HEK293 (cell line): ENCODE measurements at regions not wholly inside any gene's neighbourhood (a gene's known extent, or its start where the extent isn't known, plus 50 kb on each side); places are given as distances from the start of the nearest gene placed in this dataset.

Experiments used
- ATF2 ChIP-seq: fragments of 450-650 bp; formaldehyde crosslinking; IDR thresholded peaks from 2 replicates; pipeline ENCODE4 v1.5.1; 2016; ENCODE audit warnings: missing biosample characterization, missing genetic modification characterization, low read depth
- PBX3 ChIP-seq: sonication (generic); formaldehyde crosslinking; IDR thresholded peaks from 2 replicates; pipeline ENCODE4 v1.8.1; 2022; ENCODE audit warnings: mild to moderate bottlenecking, moderate library complexity, missing genetic modification reagents
- PRDM10 ChIP-seq: fragments of 450-650 bp; formaldehyde crosslinking; IDR thresholded peaks from 2 replicates; pipeline ENCODE4 v1.5.1; 2016; ENCODE audit warnings: missing biosample characterization, missing genetic modification characterization
- ZBTB1 ChIP-seq: fragments of 450-650 bp; formaldehyde crosslinking; IDR thresholded peaks from 2 replicates; pipeline ENCODE4 v1.5.1; 2016; ENCODE audit warnings: missing biosample characterization, missing genetic modification characterization
- ZNF280D ChIP-seq: fragments of 450-650 bp; formaldehyde crosslinking; IDR thresholded peaks from 2 replicates; pipeline ENCODE4 v1.5.1; 2016; ENCODE audit warnings: missing biosample characterization, missing genetic modification characterization
- ZNF354C ChIP-seq: fragments of 450-650 bp; formaldehyde crosslinking; IDR thresholded peaks from 2 replicates; pipeline ENCODE4 v1.5.1; 2016; ENCODE audit warnings: missing biosample characterization, missing genetic modification characterization, low read depth, borderline replicate concordance
- ZNF404 ChIP-seq: fragments of 450-650 bp; formaldehyde crosslinking; IDR thresholded peaks from 2 replicates; pipeline ENCODE4 v1.5.1; 2017; ENCODE audit warnings: missing biosample characterization, missing genetic modification characterization
- ZNF449 ChIP-seq: fragments of 450-650 bp; formaldehyde crosslinking; IDR thresholded peaks from 2 replicates; pipeline ENCODE4 v1.5.1; 2017; ENCODE audit warnings: missing biosample characterization, mild to moderate bottlenecking, missing genetic modification characterization, moderate library complexity
- TF ChIP-seq, protein P1 (sequence below): fragments of 450-650 bp; formaldehyde crosslinking; IDR thresholded peaks from 2 replicates; pipeline ENCODE4 v1.5.1; 2016; ENCODE audit warnings: missing biosample characterization, missing genetic modification characterization

GRCh38 chr3:44159696-44160300 is 81.9 kb upstream of the TOPAZ1 start:
- TF ChIP-seq ZNF449 (no peak), ZNF280D (no peak), ZBTB1 (tag by site-specific recombination) (no peak), ZNF354C (tag by site-specific recombination) (no peak), ATF2 (tag by site-specific recombination) (no peak), PRDM10 (tag by site-specific recombination) (no peak), PBX3 (CRISPR knock-in tag) (no peak), ZNF404 (tag by site-specific recombination) (no peak)
- TF ChIP-seq, protein P1, sequence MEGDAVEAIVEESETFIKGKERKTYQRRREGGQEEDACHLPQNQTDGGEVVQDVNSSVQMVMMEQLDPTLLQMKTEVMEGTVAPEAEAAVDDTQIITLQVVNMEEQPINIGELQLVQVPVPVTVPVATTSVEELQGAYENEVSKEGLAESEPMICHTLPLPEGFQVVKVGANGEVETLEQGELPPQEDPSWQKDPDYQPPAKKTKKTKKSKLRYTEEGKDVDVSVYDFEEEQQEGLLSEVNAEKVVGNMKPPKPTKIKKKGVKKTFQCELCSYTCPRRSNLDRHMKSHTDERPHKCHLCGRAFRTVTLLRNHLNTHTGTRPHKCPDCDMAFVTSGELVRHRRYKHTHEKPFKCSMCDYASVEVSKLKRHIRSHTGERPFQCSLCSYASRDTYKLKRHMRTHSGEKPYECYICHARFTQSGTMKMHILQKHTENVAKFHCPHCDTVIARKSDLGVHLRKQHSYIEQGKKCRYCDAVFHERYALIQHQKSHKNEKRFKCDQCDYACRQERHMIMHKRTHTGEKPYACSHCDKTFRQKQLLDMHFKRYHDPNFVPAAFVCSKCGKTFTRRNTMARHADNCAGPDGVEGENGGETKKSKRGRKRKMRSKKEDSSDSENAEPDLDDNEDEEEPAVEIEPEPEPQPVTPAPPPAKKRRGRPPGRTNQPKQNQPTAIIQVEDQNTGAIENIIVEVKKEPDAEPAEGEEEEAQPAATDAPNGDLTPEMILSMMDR (tag by site-specific recombination) = no peak
